ENCODE measurements at regions not wholly inside any gene's neighbourhood (a gene's known extent, or its start where the extent isn't known, plus 50 kb on each side); places are given as distances from the start of the nearest gene placed in this dataset.

GRCh38 chr21:37967036-37967435 lies 50.8 kb upstream of the KCNJ6 start:
- no peak for DNase-seq (ENCODE audit: low read depth)
- no peak overlapping the region for H3K4me3 ChIP-seq (ENCODE audit: low read depth, low read length)

GRCh38 chr21:37968744-37969143 lies 52.5 kb upstream of the KCNJ6 start:
- no peak for DNase-seq (ENCODE audit: low read depth)
- H3K4me3 ChIP-seq (ENCODE audit: low read depth, low read length) = no peak overlapping the region

- no peak overlapping the region for H3K4me3 ChIP-seq (ENCODE audit: low read depth, low read length)
- no peak for DNase-seq (ENCODE audit: low read depth)
These were observed 54.3 kb upstream of the KCNJ6 start for GRCh38 chr21:37970548-37970947.

- H3K4me3 ChIP-seq (ENCODE audit: low read depth, low read length) = no peak overlapping the region
- DNase-seq (ENCODE audit: low read depth) = no peak
These were observed 55.2 kb upstream of the KCNJ6 start for GRCh38 chr21:37971390-37971950.

- peak; percentile 11 for DNase-seq (ENCODE audit: low read depth)
- H3K4me3 ChIP-seq (ENCODE audit: low read depth, low read length) = no peak overlapping the region
These were observed 57.8 kb upstream of the KCNJ6 start for GRCh38 chr21:37974081-37974480.

GRCh38 chr21:37982496-37983318 lies 66.5 kb upstream of the KCNJ6 start:
- no peak overlapping the region for H3K4me3 ChIP-seq (ENCODE audit: low read depth, low read length)
- DNase-seq (ENCODE audit: low read depth) = no peak

- peak; percentile 15 for DNase-seq (ENCODE audit: low read depth)
- H3K4me3 ChIP-seq (ENCODE audit: low read depth, low read length) = no peak overlapping the region
These were observed 67.3 kb upstream of the KCNJ6 start for GRCh38 chr21:37983336-37984095.

- DNase-seq (ENCODE audit: low read depth) = no peak
- H3K4me3 ChIP-seq (ENCODE audit: low read depth, low read length) = no peak overlapping the region
These were observed 68.2 kb upstream of the KCNJ6 start for GRCh38 chr21:37984416-37984815.

GRCh38 chr21:37986000-37986399 lies 69.7 kb upstream of the KCNJ6 start:
- no peak overlapping the region for H3K4me3 ChIP-seq (ENCODE audit: low read depth, low read length)
- DNase-seq (ENCODE audit: low read depth) = no peak

GRCh38 chr21:37986751-37987399 lies 70.6 kb upstream of the KCNJ6 start:
- H3K4me3 ChIP-seq (ENCODE audit: low read depth, low read length) = no peak overlapping the region
- no peak for DNase-seq (ENCODE audit: low read depth)

GRCh38 chr21:37987668-37988067 lies 71.4 kb upstream of the KCNJ6 start:
- no peak overlapping the region for H3K4me3 ChIP-seq (ENCODE audit: low read depth, low read length)
- DNase-seq (ENCODE audit: low read depth) = no peak

GRCh38 chr21:37993071-37993470 lies 76.8 kb upstream of the KCNJ6 start:
- DNase-seq (ENCODE audit: low read depth) = no peak
- no peak overlapping the region for H3K4me3 ChIP-seq (ENCODE audit: low read depth, low read length)

GRCh38 chr21:37994211-37994610 lies 78.0 kb upstream of the KCNJ6 start:
- no peak for DNase-seq (ENCODE audit: low read depth)

GRCh38 chr21:38012672-38013071 lies 96.4 kb upstream of the KCNJ6 start:
- H3K4me3 ChIP-seq (ENCODE audit: low read depth, low read length) = no peak overlapping the region
- no peak for DNase-seq (ENCODE audit: low read depth)

More at GRCh38 chr21:37994211-37994610, 78.0 kb upstream of the KCNJ6 start:
- H3K4me3 ChIP-seq (ENCODE audit: low read depth, low read length) = no peak overlapping the region

GRCh38 chr21:38013741-38014140 lies 97.5 kb upstream of the KCNJ6 start:
- no peak for DNase-seq (ENCODE audit: low read depth)
- no peak overlapping the region for H3K4me3 ChIP-seq (ENCODE audit: low read depth, low read length)

GRCh38 chr21:38014298-38014697 lies 98.0 kb upstream of the KCNJ6 start:
- no peak overlapping the region for H3K4me3 ChIP-seq (ENCODE audit: low read depth, low read length)
- no peak for DNase-seq (ENCODE audit: low read depth)

GRCh38 chr21:38027901-38028498 lies 111.7 kb upstream of the KCNJ6 start:
- no peak overlapping the region for H3K4me3 ChIP-seq (ENCODE audit: low read depth, low read length)
- DNase-seq (ENCODE audit: low read depth) = no peak

GRCh38 chr21:38032082-38032801 lies 116.0 kb upstream of the KCNJ6 start:
- no peak for DNase-seq (ENCODE audit: low read depth)

GRCh38 chr21:38036016-38036415 lies 119.8 kb upstream of the KCNJ6 start:
- no peak for DNase-seq (ENCODE audit: low read depth)
- no peak overlapping the region for H3K4me3 ChIP-seq (ENCODE audit: low read depth, low read length)

More at GRCh38 chr21:38032082-38032801, 116.0 kb upstream of the KCNJ6 start:
- no peak overlapping the region for H3K4me3 ChIP-seq (ENCODE audit: low read depth, low read length)
